ENCODE measurements at regions not wholly inside any gene's neighbourhood (a gene's known extent, or its start where the extent isn't known, plus 50 kb on each side); places are given as distances from the start of the nearest gene placed in this dataset.

DNA sequence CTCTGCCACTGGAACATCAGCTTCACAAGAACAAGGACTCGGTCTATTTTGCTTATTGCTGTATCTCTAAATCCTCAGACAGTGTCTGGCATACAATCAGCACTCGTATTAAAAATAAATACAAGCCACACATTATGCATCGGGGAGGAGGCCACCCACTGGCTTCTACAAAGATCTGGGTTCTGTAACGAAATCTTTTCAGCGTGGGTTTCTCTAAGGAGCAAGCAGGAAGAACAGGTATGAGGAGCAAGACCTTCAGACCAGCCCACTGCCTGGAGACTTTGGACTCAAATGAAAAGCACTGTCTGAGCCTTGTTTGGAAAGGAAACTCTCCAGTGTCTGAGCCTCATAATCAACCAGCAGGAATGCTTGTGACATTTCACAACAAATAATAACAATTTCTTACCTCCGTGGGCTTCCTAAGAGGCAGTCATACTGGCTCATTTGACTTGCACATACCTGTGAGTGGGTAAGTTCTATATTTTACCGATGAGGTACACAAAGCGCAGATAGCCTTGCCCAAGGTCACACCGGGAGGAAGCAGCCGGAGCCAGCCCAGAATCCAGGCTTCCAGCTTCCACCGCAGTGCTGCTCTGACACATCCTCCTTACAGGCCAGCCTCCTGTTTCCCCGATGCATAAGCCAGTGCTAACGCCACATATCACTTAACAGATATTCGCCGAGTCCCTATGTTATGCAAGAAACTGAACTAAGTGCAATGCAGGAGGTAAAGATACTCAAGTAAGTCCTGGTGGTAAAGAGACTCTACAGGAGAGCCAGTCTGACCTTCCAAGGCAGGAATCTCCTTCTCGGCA lies 118.6 kb upstream of the TNRC6C start (continued):
- TF ChIP-seq, protein P1, sequence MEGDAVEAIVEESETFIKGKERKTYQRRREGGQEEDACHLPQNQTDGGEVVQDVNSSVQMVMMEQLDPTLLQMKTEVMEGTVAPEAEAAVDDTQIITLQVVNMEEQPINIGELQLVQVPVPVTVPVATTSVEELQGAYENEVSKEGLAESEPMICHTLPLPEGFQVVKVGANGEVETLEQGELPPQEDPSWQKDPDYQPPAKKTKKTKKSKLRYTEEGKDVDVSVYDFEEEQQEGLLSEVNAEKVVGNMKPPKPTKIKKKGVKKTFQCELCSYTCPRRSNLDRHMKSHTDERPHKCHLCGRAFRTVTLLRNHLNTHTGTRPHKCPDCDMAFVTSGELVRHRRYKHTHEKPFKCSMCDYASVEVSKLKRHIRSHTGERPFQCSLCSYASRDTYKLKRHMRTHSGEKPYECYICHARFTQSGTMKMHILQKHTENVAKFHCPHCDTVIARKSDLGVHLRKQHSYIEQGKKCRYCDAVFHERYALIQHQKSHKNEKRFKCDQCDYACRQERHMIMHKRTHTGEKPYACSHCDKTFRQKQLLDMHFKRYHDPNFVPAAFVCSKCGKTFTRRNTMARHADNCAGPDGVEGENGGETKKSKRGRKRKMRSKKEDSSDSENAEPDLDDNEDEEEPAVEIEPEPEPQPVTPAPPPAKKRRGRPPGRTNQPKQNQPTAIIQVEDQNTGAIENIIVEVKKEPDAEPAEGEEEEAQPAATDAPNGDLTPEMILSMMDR (IDR thresholded peaks at IDR 0.05; ENCODE audit: control extremely low read depth in 1 of 3, insufficient read depth in 1 of 3, low read depth in 1 of 3, low read length in 3 of 3): no peak
